ENCODE measurements at regions not wholly inside any gene's neighbourhood (a gene's known extent, or its start where the extent isn't known, plus 50 kb on each side); places are given as distances from the start of the nearest gene placed in this dataset.

- Histone ChIP-seq H3K4me2 (no peak overlapping the region), H3K9me3 (no peaks in the 10 kb centered on the region; the same call in 2 of the 3 replicates), H3K4me1 (peaks cover 2% of the 10 kb centered on the region; the same call in 2 of the 3 replicates), H3K4me3 (no peak overlapping the region), H3K27ac (no peak overlapping the region)
- DNase-seq (ENCODE audit: low read depth in 1 of 2, low spot score in 1 of 2) = no peak
- no peak for FAIRE-seq
- POLR2A ChIA-PET = no interaction called here
- ATAC-seq = no peak
- CTCF ChIA-PET = no interaction called here
- no peak for TF ChIP-seq NFE2L2 (conservative IDR thresholded peaks at IDR 0.05; ENCODE audit: low read length)
- TF ChIP-seq ZC3H11A (IDR thresholded peaks at IDR 0.05) = no peak
- WGBS (ENCODE audit: missing lambda C conversion rate) = 67% methylated on average over 1 of the region's 1 CpG
Measured at GRCh38 chr2:234635284-234635683, 138.4 kb upstream of the ARL4C start.

- ATAC-seq (no peak), DNase-seq (ENCODE audit: low read depth in 1 of 2, low spot score in 1 of 2) (no peak), FAIRE-seq (no peak)
- POLR2A ChIA-PET = no interaction called here
- Histone ChIP-seq H3K4me1 (no peaks in the 10 kb centered on the region; the same call in 2 of the 3 replicates), H3K4me3 (no peak overlapping the region), H3K9me3 (no peaks in the 10 kb centered on the region; the same call in 2 of the 3 replicates), H3K27ac (no peak overlapping the region), H3K4me2 (no peak overlapping the region)
- CTCF ChIA-PET = interaction anchor here (0.9 kb wide), 1 partner anchor 18 kb away, joined by 3 read pairs; no protein-coding TSS in a partner anchor
- 70% methylated on average over 9 of the region's 9 CpGs for WGBS (ENCODE audit: missing lambda C conversion rate)
- TF ChIP-seq PHF8 (IDR thresholded peaks at IDR 0.05; ENCODE audit: borderline replicate concordance, low read depth) (no peak), CBX2 (IDR thresholded peaks at IDR 0.05; ENCODE audit: borderline replicate concordance, low read depth) (no peak), MAX (IDR thresholded peaks at IDR 0.05) (no peak), USF2 (IDR thresholded peaks at IDR 0.05) (no peak), FOSB (CRISPR knock-in tag; IDR thresholded peaks at IDR 0.05) (no peak), MYC (IDR thresholded peaks at IDR 0.05; ENCODE audit: borderline replicate concordance, low read length) (no peak), CHD4 (IDR thresholded peaks at IDR 0.05; ENCODE audit: borderline replicate concordance) (no peak), CTCF (IDR thresholded peaks at IDR 0.05) (no peak)
Measured at GRCh38 chr2:234633581-234634230, 136.8 kb upstream of the ARL4C start.

GRCh38 chr2:234632527-234633391 is 135.9 kb upstream of the ARL4C start:
- ATAC-seq (no peak), FAIRE-seq (no peak), DNase-seq (ENCODE audit: low read depth in 1 of 2, low spot score in 1 of 2) (no peak)
- Histone ChIP-seq H3K4me2 (no peak overlapping the region), H3K9me3 (no peaks in the 10 kb centered on the region; the same call in 2 of the 3 replicates), H3K4me3 (no peak overlapping the region), H3K4me1 (no peaks in the 10 kb centered on the region; the same call in 2 of the 3 replicates), H3K27ac (no peak overlapping the region)
- CTCF ChIA-PET = no interaction called here
- POLR2A ChIA-PET = no interaction called here
- 78% methylated on average over 12 of the region's 12 CpGs for WGBS (ENCODE audit: missing lambda C conversion rate)
- TF ChIP-seq KDM5A (IDR thresholded peaks at IDR 0.05) (no peak), EHMT2 (IDR thresholded peaks at IDR 0.05; ENCODE audit: low read depth) (no peak), REST (IDR thresholded peaks at IDR 0.05) (no peak)
